IPS-15b (cell line): ENCODE measurements at regions not wholly inside any gene's neighbourhood (a gene's known extent, or its start where the extent isn't known, plus 50 kb on each side); places are given as distances from the start of the nearest gene placed in this dataset.

Experiments used
- H3K27me3 ChIP-seq: one replicate; pipeline ENCODE4 v1.6.1; 2013; ENCODE audit warnings: low read length; ENCODE audit not compliant: control insufficient read depth, insufficient read depth
- H3K36me3 ChIP-seq: one replicate; pipeline ENCODE4 v1.6.1; 2013; ENCODE audit warnings: low read length; ENCODE audit not compliant: control insufficient read depth, insufficient read depth
- H3K4me1 ChIP-seq: one replicate; pipeline ENCODE4 v1.6.1; 2013; ENCODE audit warnings: mild to moderate bottlenecking, low read length; ENCODE audit not compliant: control insufficient read depth, insufficient read depth
- H3K4me3 ChIP-seq: one replicate; pipeline ENCODE4 v1.5.1; 2013; ENCODE audit warnings: low read depth, low read length
- H3K9ac ChIP-seq: one replicate; pipeline ENCODE4 v1.6.1; 2013; ENCODE audit warnings: low read depth, mild to moderate bottlenecking, low read length
- H3K9me3 ChIP-seq: one replicate; pipeline ENCODE4 v1.6.1; 2013; ENCODE audit warnings: mild to moderate bottlenecking, low read length; ENCODE audit not compliant: control insufficient read depth, insufficient read depth

GRCh38 chr6:71490876-71491275, 202.3 kb downstream of the OGFRL1 start:
- Histone ChIP-seq H3K27me3 (no peaks in the 10 kb centered on the region), H3K4me3 (no peak overlapping the region), H3K9ac (no peak overlapping the region), H3K4me1 (peaks cover 2% of the 10 kb centered on the region), H3K36me3 (no peaks in the 10 kb centered on the region), H3K9me3 (no peaks in the 10 kb centered on the region)

- peaks cover 5% of the 10 kb centered on the region for H3K4me1 ChIP-seq
- H3K27me3 ChIP-seq, result no peaks in the 10 kb centered on the region
- no peak overlapping the region for H3K9ac ChIP-seq
- H3K36me3 ChIP-seq, result no peaks in the 10 kb centered on the region
- H3K9me3 ChIP-seq, result no peaks in the 10 kb centered on the region
- no peak overlapping the region for H3K4me3 ChIP-seq
Measured at GRCh38 chr6:71491844-71492243, 203.2 kb downstream of the OGFRL1 start.

DNA sequence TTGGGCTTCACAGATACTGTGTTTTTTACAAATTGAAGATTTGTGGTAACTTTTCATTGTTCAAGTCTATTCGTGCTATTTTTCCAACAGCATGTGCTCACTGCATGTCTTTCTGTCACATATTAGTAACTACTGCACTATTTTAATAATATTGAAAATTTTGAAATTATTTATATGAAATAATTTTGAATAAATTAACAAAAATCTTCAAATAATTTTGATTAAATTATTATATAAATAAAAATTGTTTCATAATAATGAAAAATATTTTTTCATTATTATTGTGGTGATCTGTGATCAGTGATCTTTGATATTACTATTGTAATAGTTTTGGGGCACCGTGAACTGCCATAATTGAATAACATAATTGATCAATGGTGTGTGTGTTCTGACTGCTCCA, 204.1 kb downstream of the OGFRL1 start:
- Histone ChIP-seq H3K4me1 (peaks cover 5% of the 10 kb centered on the region), H3K36me3 (no peaks in the 10 kb centered on the region), H3K9me3 (no peaks in the 10 kb centered on the region), H3K27me3 (no peaks in the 10 kb centered on the region), H3K9ac (no peak overlapping the region), H3K4me3 (no peak overlapping the region)

DNA sequence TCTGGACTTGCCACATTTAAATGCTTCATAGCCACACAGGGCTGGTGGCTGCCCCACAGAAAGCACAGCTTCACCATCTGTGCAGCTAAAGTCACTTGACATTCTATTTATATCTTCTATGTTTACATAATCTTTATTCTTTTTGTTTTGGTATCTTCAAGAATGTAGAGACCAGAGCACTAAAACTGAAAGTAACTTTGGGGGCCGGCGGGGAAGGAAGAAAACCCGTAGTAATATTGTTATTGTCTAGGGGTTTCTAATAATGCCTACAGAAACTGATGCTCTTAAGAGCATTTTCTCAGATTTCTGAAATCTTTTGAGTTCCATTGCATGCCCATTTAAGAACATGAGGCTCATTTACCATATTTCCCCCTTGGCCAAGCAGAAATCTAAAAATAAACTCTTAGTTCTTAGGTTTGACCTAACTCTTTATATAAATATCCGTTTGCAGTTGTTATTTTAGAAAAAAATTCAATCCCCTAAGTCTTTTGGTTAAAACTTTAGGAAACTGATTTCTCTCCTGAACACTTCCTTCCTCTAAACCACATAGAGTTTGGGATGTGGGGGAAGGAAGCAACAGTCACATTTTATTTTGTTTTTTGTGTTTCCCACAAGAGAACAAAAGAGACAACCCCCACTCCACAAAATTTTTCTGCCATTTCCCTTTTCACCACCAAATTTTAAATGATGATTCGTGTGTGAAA, 207.6 kb downstream of the OGFRL1 start:
- H3K4me3 ChIP-seq, result no peak overlapping the region
- H3K9me3 ChIP-seq, result no peaks in the 10 kb centered on the region
- H3K36me3 ChIP-seq, result no peaks in the 10 kb centered on the region
- no peak overlapping the region for H3K9ac ChIP-seq
- no peaks in the 10 kb centered on the region for H3K27me3 ChIP-seq
- peaks cover 2% of the 10 kb centered on the region for H3K4me1 ChIP-seq

DNA sequence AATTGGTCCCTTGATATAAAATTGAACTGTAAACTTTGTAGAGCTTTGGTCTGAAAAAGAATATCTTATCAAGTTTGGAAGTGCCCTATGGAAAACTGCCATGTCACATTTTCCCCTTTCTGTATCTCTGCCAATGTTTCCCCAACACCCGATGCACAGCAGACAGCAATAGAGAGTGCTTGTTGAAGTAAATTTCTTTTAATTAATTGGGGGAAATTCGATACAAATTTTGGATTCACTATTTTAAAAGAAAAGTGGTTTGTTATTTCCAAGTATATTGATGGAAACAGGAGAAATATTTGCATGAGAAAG, 208.1 kb downstream of the OGFRL1 start:
- no peak overlapping the region for H3K9ac ChIP-seq
- H3K4me3 ChIP-seq, result no peak overlapping the region
- H3K36me3 ChIP-seq, result no peaks in the 10 kb centered on the region
- no peaks in the 10 kb centered on the region for H3K27me3 ChIP-seq
- no peaks in the 10 kb centered on the region for H3K9me3 ChIP-seq
- peaks cover 2% of the 10 kb centered on the region for H3K4me1 ChIP-seq

- Histone ChIP-seq H3K36me3 (no peaks in the 10 kb centered on the region), H3K9me3 (no peaks in the 10 kb centered on the region), H3K9ac (no peak overlapping the region), H3K27me3 (no peaks in the 10 kb centered on the region), H3K4me1 (peaks cover 2% of the 10 kb centered on the region), H3K4me3 (no peak overlapping the region)
Measured at GRCh38 chr6:71498638-71499037, 210.0 kb downstream of the OGFRL1 start.

- H3K4me1 ChIP-seq, result peaks cover 2% of the 10 kb centered on the region
- H3K4me3 ChIP-seq, result no peak overlapping the region
- no peaks in the 10 kb centered on the region for H3K27me3 ChIP-seq
- H3K9ac ChIP-seq, result no peak overlapping the region
- no peaks in the 10 kb centered on the region for H3K36me3 ChIP-seq
- no peaks in the 10 kb centered on the region for H3K9me3 ChIP-seq
Measured at GRCh38 chr6:71499667-71500066, 211.1 kb downstream of the OGFRL1 start.

DNA sequence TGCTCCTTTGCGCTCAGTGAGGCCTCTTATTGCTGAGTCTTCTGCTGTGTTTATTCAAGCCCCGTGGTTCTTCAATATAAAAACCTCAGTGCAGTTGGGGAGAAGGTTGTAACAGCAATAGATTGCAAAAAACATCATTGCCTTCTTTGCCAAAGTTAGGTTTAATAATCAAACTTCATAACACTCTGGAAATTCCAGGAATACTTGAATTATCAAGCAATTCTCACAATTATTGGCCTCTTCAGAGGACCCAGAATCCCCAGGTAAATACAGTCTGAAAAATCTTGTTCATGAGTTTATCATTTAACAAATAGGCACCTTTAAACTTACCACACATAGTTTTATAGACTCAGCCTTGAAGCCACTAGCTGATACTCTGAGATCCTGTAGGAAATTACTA, 213.6 kb downstream of the OGFRL1 start:
- no peaks in the 10 kb centered on the region for H3K4me1 ChIP-seq
- no peaks in the 10 kb centered on the region for H3K36me3 ChIP-seq
- no peaks in the 10 kb centered on the region for H3K9me3 ChIP-seq
- no peaks in the 10 kb centered on the region for H3K27me3 ChIP-seq
- H3K4me3 ChIP-seq, result no peak overlapping the region
- H3K9ac ChIP-seq, result no peak overlapping the region

- no peaks in the 10 kb centered on the region for H3K4me1 ChIP-seq
- H3K27me3 ChIP-seq, result no peaks in the 10 kb centered on the region
- H3K4me3 ChIP-seq, result no peak overlapping the region
- H3K9me3 ChIP-seq, result no peaks in the 10 kb centered on the region
- no peaks in the 10 kb centered on the region for H3K36me3 ChIP-seq
- H3K9ac ChIP-seq, result no peak overlapping the region
Measured at GRCh38 chr6:71502956-71503355, 214.3 kb downstream of the OGFRL1 start.

DNA sequence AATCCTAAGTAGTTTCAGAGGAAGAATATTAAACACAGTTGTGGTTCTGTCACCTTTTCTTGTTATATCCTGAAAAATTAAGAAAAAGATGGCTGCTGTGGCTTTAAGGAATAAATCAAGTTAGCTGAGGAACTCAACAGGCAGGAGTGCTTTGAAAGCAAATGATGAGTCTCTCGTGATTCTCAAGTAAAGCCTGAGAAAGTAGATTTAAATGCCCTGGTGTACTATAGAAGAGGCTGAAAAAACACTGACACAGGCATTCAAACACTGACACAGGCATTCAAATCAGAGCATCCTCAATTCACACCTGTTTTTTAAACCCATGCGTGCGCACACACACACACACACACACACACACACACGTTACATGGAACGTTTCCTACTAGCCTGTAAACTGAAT, 218.6 kb downstream of the OGFRL1 start:
- H3K4me1 ChIP-seq, result no peaks in the 10 kb centered on the region
- H3K9me3 ChIP-seq, result no peaks in the 10 kb centered on the region
- H3K9ac ChIP-seq, result no peak overlapping the region
- no peaks in the 10 kb centered on the region for H3K27me3 ChIP-seq
- H3K4me3 ChIP-seq, result no peak overlapping the region
- H3K36me3 ChIP-seq, result no peaks in the 10 kb centered on the region

DNA sequence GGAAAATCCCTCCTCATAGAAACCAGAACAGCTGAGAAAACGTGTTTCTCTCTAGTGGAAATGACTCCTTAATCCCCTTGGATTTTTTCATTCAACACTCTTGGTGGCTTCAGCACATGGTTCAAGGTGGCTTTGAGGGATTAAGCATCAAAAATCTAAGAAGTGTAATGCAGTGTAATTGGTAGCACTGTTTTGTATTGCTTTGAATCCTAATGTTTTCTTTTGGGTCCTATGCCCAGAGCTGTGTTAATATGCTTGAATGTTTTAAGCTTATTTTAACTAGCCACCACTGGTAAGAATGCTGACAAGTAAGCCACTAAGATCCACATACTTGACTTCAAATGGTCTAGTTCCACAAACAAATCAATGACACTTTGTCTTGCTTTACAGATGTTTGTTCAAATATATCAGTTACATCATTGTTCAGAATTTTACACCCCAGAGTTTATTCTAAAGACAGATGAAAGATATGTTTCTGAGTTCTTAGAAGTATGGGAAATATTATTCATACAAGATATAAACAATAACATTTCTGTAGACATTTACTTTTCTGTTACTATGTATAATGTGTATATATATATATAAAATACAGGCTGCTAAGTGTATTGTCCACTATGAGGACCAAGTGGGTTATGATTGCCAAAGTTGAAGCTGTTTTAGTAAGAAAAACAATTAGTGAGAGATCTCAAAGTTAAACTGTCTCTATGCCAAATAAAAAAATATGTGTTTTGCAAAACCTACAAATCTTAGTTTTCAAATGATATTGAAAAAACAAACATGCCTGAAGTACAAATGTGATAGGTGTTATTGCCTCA, 220.8 kb downstream of the OGFRL1 start:
- Histone ChIP-seq H3K4me1 (no peaks in the 10 kb centered on the region), H3K9me3 (no peaks in the 10 kb centered on the region), H3K9ac (no peak overlapping the region), H3K27me3 (no peaks in the 10 kb centered on the region), H3K4me3 (no peak overlapping the region), H3K36me3 (no peaks in the 10 kb centered on the region)

DNA sequence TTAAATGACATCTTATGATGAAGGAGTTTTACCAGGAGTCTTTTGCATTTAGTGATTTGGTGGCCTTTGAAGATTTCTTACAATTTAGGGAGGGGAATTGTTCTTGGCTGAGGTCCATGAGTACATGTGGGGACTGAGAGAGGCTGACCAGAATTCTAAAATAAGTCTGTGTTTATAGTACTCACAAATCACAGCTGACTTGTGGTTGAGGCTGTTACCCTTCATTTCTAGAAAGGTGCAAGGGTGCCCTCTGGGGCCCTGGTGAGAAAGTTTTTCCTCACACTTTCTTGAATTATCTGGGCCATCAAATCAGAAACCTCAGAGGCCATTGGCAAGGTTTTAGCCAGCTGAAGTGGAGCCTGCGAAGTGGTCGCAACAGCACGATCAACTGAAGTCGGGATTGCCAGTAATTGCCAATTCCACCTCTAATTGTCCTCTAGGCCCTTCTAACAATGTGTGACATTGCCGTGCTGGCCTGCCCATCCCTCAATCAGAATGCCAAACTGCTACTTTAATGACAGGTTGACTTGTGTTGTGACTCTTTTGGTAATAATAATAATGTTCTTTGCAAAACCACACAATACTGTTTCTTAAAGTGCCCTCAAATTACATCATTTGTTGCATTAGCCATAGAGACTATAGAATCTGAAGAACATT, 221.6 kb downstream of the OGFRL1 start:
- Histone ChIP-seq H3K9ac (no peak overlapping the region), H3K27me3 (no peaks in the 10 kb centered on the region), H3K36me3 (no peaks in the 10 kb centered on the region), H3K4me3 (no peak overlapping the region), H3K4me1 (no peaks in the 10 kb centered on the region), H3K9me3 (no peaks in the 10 kb centered on the region)
